WI38 (cell line): ENCODE measurements at regions not wholly inside any gene's neighbourhood (a gene's known extent, or its start where the extent isn't known, plus 50 kb on each side); places are given as distances from the start of the nearest gene placed in this dataset.

ENCODE experiments used
- H3K4me3 ChIP-seq: 2 replicates; pipeline ENCODE4 v1.5.1; 2011; ENCODE audit warnings: low read depth, mild to moderate bottlenecking, control low read depth, low read length
- CTCF ChIP-seq: IDR thresholded peaks from 2 replicates; pipeline ENCODE4 v1.5.1; 2012; ENCODE audit warnings: low read depth, mild to moderate bottlenecking, control low read depth, low read length

- no peak for TF ChIP-seq CTCF
- no peak overlapping the region for H3K4me3 ChIP-seq
Measured at GRCh38 chr6:156658186-156658965, 118.8 kb upstream of the ARID1B start.

GRCh38 chr6:156657296-156657695 is 119.9 kb upstream of the ARID1B start:
- TF ChIP-seq CTCF: no peak
- H3K4me3 ChIP-seq: no peak overlapping the region

- TF ChIP-seq CTCF: no peak
- no peak overlapping the region for H3K4me3 ChIP-seq
Measured at GRCh38 chr6:156654919-156655918, 122.0 kb upstream of the ARID1B start.

- no peak for TF ChIP-seq CTCF
- no peak overlapping the region for H3K4me3 ChIP-seq
Measured at GRCh38 chr6:156652231-156652750, 124.9 kb upstream of the ARID1B start.

- H3K4me3 ChIP-seq: no peak overlapping the region
- no peak for TF ChIP-seq CTCF
Measured at GRCh38 chr6:156651486-156651885, 125.7 kb upstream of the ARID1B start.

- TF ChIP-seq CTCF: no peak
- H3K4me3 ChIP-seq: no peak overlapping the region
Measured at GRCh38 chr6:156650896-156651390, 126.2 kb upstream of the ARID1B start.
